ENCODE measurements at regions not wholly inside any gene's neighbourhood (a gene's known extent, or its start where the extent isn't known, plus 50 kb on each side); places are given as distances from the start of the nearest gene placed in this dataset.

- Histone ChIP-seq H3K4me2 (no peak overlapping the region), H3K27ac (ENCODE audit: low read depth in 2 of 2, low read length in 1 of 2) (no peak overlapping the region), H4K20me1 (ENCODE audit: insufficient read depth) (no peaks in the 10 kb centered on the region), H3F3A (replicated peaks; ENCODE audit: insufficient read depth) (no peaks in the 10 kb centered on the region), H3K4me1 (ENCODE audit: control insufficient read depth in 1 of 2, insufficient read depth in 2 of 2, low read depth in 1 of 2, low read length in 1 of 2) (no peaks in the 10 kb centered on the region), H3K27me3 (ENCODE audit: insufficient read depth) (peaks cover 19% of the 10 kb centered on the region; the same call in 1 of the 2 replicates), H2AFZ (ENCODE audit: low read depth) (no peak overlapping the region), H3K36me3 (replicated peaks in 1 of 2; ENCODE audit: control insufficient read depth in 1 of 2, insufficient read depth in 2 of 2, low read length in 1 of 2) (no peaks in the 10 kb centered on the region), H3K9me2 (no peaks in the 10 kb centered on the region), H3K9me3 (no peaks in the 10 kb centered on the region), H3K79me2 (ENCODE audit: insufficient read depth) (no peaks in the 10 kb centered on the region), H3K4me3 (ENCODE audit: low read depth in 2 of 2, low read length in 1 of 2) (no peak overlapping the region), H3K9ac (no peak overlapping the region)
- ChIA-PET POLR2A (no interaction called here), CTCF (interaction anchor here (0.6 to 2.3 kb wide), 2 partner anchors 191 to 364 kb away, joined by 3 to 14 read pairs; no protein-coding TSS in a partner anchor)
- no peak for DNase-seq
- no peak for TF ChIP-seq MAX (IDR thresholded peaks at IDR 0.05; ENCODE audit: low read depth)
- WGBS (ENCODE audit: low lambda C conversion rate) = 18% methylated on average over 4 of the region's 4 CpGs
These were observed 172.6 kb upstream of the CDH13 start for GRCh38 chr16:82454152-82454551.

- Histone ChIP-seq H3K9me3 (no peaks in the 10 kb centered on the region), H3K79me2 (ENCODE audit: insufficient read depth) (no peaks in the 10 kb centered on the region)
These were observed 174.6 kb upstream of the CDH13 start for GRCh38 chr16:82452004-82452756.

More at GRCh38 chr16:82452004-82452756, 174.6 kb upstream of the CDH13 start:
- Histone ChIP-seq H3K27me3 (ENCODE audit: insufficient read depth) (peaks cover 19% of the 10 kb centered on the region; the same call in 1 of the 2 replicates), H3F3A (replicated peaks; ENCODE audit: insufficient read depth) (no peaks in the 10 kb centered on the region), H3K4me2 (no peak overlapping the region), H3K9ac (no peak overlapping the region), H3K9me2 (no peaks in the 10 kb centered on the region), H2AFZ (ENCODE audit: low read depth) (no peak overlapping the region), H3K27ac (ENCODE audit: low read depth in 2 of 2, low read length in 1 of 2) (no peak overlapping the region), H3K4me3 (ENCODE audit: low read depth in 2 of 2, low read length in 1 of 2) (no peak overlapping the region), H3K36me3 (replicated peaks in 1 of 2; ENCODE audit: control insufficient read depth in 1 of 2, insufficient read depth in 2 of 2, low read length in 1 of 2) (no peaks in the 10 kb centered on the region), H4K20me1 (ENCODE audit: insufficient read depth) (no peaks in the 10 kb centered on the region), H3K4me1 (ENCODE audit: control insufficient read depth in 1 of 2, insufficient read depth in 2 of 2, low read depth in 1 of 2, low read length in 1 of 2) (no peaks in the 10 kb centered on the region)
- WGBS (ENCODE audit: low lambda C conversion rate) = 10% methylated on average over 9 of the region's 11 CpGs
- ChIA-PET POLR2A (no interaction called here), CTCF (interaction anchor here (0.6 to 2.3 kb wide), 3 partner anchors 79 to 189 kb away, joined by 3 to 14 read pairs (median 6); no protein-coding TSS in a partner anchor)
- TF ChIP-seq GABPA (IDR thresholded peaks at IDR 0.05; ENCODE audit: low read depth) = no peak
- TF ChIP-seq FOSL2 (IDR thresholded peaks at IDR 0.05; ENCODE audit: borderline replicate concordance, low read depth) = no peak
- no peak for TF ChIP-seq GATA2 (CRISPR knock-in tag; IDR thresholded peaks at IDR 0.05)
- no peak for TF ChIP-seq MEF2A (IDR thresholded peaks at IDR 0.05; ENCODE audit: borderline replicate concordance, low read depth)
- TF ChIP-seq MAX (IDR thresholded peaks at IDR 0.05; ENCODE audit: low read depth) = no peak
- TF ChIP-seq NRF1 (IDR thresholded peaks at IDR 0.05; ENCODE audit: low read depth, low read length) = no peak
- no peak for TF ChIP-seq TCF12 (IDR thresholded peaks at IDR 0.05)
- no peak for TF ChIP-seq USF2 (IDR thresholded peaks at IDR 0.05; ENCODE audit: borderline replicate concordance, low read depth, low read length)
- no peak for TF ChIP-seq RFX5 (IDR thresholded peaks at IDR 0.05; ENCODE audit: low read length)
- no peak for TF ChIP-seq SMC3 (IDR thresholded peaks at IDR 0.05; ENCODE audit: low read depth, low read length)
- TF ChIP-seq MXI1 (IDR thresholded peaks at IDR 0.05; ENCODE audit: low read depth, low read length) = no peak
- no peak for TF ChIP-seq USF1 (IDR thresholded peaks at IDR 0.05; ENCODE audit: borderline replicate concordance, low read depth)
- no peak for TF ChIP-seq NFIC (IDR thresholded peaks at IDR 0.05; ENCODE audit: borderline replicate concordance)
- TF ChIP-seq REST (IDR thresholded peaks at IDR 0.05; ENCODE audit: low read depth, low read length) = no peak
- no peak for TF ChIP-seq FOXJ3 (CRISPR knock-in tag; IDR thresholded peaks at IDR 0.05)
- TF ChIP-seq TAF1 (IDR thresholded peaks at IDR 0.05; ENCODE audit: borderline replicate concordance, low read depth, low read length) = no peak
- no peak for TF ChIP-seq ELF1 (IDR thresholded peaks at IDR 0.05)
- no peak for TF ChIP-seq EP300 (IDR thresholded peaks at IDR 0.05; ENCODE audit: borderline replicate concordance in 1 of 2, low read depth in 1 of 2, low read length in 1 of 2)
- no peak for TF ChIP-seq JUND (IDR thresholded peaks at IDR 0.05)
- no peak for DNase-seq

Data from SK-N-SH (cell line).